ENCODE measurements at regions not wholly inside any gene's neighbourhood (a gene's known extent, or its start where the extent isn't known, plus 50 kb on each side); places are given as distances from the start of the nearest gene placed in this dataset.

DNA sequence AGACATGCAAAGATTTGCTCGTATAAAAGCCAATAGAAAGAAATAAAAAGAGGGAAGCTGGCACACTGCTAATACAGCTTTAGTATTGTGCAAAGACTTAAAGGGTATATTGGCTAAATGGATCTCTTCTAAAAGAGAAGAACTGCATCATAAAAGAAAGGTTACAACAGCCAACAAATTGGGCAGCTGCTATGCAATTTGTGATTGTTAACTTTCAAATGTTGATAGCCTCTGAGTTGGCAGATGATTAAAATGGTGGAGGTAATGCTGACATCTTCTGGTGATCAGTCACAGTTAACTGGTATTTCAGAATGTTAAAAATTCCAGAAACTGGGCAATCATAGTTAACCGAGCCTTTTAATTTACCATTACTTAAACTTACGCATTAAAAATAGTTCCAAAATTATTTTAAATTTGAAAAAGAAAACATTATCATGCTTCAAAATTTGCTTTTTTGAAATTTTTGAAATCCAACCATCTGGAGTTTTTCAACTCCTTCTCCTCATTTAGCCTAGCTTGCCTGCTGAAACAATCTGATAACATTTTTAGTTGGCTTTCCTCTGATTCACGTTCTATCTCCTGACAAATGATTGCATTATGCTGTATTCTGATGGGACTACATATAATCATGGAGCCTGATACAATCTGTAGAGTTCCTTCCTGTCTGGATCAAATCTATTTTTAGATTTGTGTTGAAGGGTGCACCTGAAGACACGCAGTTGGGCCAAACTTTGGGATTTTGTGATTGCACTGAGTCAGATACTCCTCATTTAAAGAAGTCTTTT lies 144.0 kb upstream of the PDZRN3 start:
- H3K27ac ChIP-seq: no peak overlapping the region
- ATAC-seq: no peak
- DNase-seq: no peak
- intact Hi-C loops (cut with DNase I): no loop called here
- no peaks in the 10 kb centered on the region for H3K27me3 ChIP-seq
- no peak overlapping the region for H3K4me3 ChIP-seq
- no peak for FAIRE-seq
- TF ChIP-seq CTCF (IDR thresholded peaks at IDR 0.05): no peak
- H3K36me3 ChIP-seq: no peaks in the 10 kb centered on the region
- H3K9me3 ChIP-seq: no peaks in the 10 kb centered on the region
- H3K4me1 ChIP-seq: no peaks in the 10 kb centered on the region
- 80 to 82% methylated on average over 5 of the region's 5 CpGs for WGBS, 2 donors

GRCh38 chr3:73766599-73767381 lies 142.0 kb upstream of the PDZRN3 start:
- no peaks in the 10 kb centered on the region for H3K27me3 ChIP-seq
- intact Hi-C loops (cut with DNase I): no loop called here
- H3K9me3 ChIP-seq: no peaks in the 10 kb centered on the region
- TF ChIP-seq CTCF (IDR thresholded peaks at IDR 0.05): no peak
- FAIRE-seq (no peak), DNase-seq (no peak), ATAC-seq (peak in 3 of 4 donors; percentile 26 to 59 (median 57))
- no peaks in the 10 kb centered on the region for H3K36me3 ChIP-seq
- no peak overlapping the region for H3K27ac ChIP-seq
- 60% methylated on average over 7 of the region's 7 CpGs for WGBS, 2 donors
- H3K4me1 ChIP-seq: no peaks in the 10 kb centered on the region
- H3K4me3 ChIP-seq: no peak overlapping the region

DNA sequence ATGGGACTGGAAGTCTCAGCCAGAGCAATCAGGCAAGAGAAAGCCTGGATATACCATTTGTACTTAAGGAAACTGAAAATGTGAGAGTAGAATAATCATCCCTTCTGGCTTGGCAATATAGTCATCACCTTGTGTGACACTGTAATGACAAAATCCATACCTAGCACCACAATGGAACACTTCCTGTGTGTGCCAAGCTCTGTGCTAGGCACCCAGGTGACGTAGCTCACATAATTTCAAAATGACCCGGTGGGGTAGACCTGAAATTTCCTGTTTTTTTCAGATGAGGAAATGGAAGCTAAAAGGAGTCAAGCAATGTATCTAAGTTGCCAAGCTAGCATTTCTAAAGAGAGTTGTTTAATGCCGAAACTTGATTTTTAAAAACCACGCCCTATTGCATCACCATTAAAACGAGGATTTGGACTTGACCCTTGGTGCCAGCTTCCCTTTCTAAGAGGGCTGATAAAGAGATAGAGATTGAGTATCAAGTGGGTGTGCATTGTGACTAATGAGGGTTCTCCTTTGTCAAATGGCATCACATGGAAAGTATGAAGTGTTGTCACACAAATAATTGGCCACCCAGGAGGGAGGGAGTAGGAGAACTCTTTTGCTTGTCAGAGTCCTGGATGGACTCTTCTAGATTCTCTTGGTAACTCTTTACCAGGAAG lies 141.3 kb upstream of the PDZRN3 start:
- intact Hi-C loops (cut with DNase I): no loop called here
- WGBS, 2 donors: 80 to 85% methylated on average over 5 of the region's 5 CpGs
- no peak overlapping the region for H3K27ac ChIP-seq

GRCh38 chr3:73762855-73763254 lies 138.1 kb upstream of the PDZRN3 start:
- ATAC-seq (no peak), DNase-seq (no peak), FAIRE-seq (no peak)
- no peaks in the 10 kb centered on the region for H3K36me3 ChIP-seq
- H3K4me1 ChIP-seq: no peaks in the 10 kb centered on the region
- no peak overlapping the region for H3K27ac ChIP-seq
- intact Hi-C loops (cut with DNase I): no loop called here
- H3K4me3 ChIP-seq: no peak overlapping the region
- H3K27me3 ChIP-seq: no peaks in the 10 kb centered on the region
- no peaks in the 10 kb centered on the region for H3K9me3 ChIP-seq
- WGBS, 2 donors: 90 to 98% methylated on average over 5 of the region's 5 CpGs
- no peak for TF ChIP-seq CTCF (IDR thresholded peaks at IDR 0.05)

More for the DNA sequence above, 141.3 kb upstream of the PDZRN3 start:
- DNase-seq (no peak), FAIRE-seq (no peak), ATAC-seq (peak in 1 of 4 donors; percentile 42)
- no peaks in the 10 kb centered on the region for H3K36me3 ChIP-seq
- H3K9me3 ChIP-seq: no peaks in the 10 kb centered on the region
- H3K4me3 ChIP-seq: no peak overlapping the region
- TF ChIP-seq CTCF (IDR thresholded peaks at IDR 0.05): no peak
- no peaks in the 10 kb centered on the region for H3K27me3 ChIP-seq
- H3K4me1 ChIP-seq: no peaks in the 10 kb centered on the region

Data from pancreas (tissue), 10 donors.